Mesendoderm (in vitro differentiated cells): ENCODE measurements at regions not wholly inside any gene's neighbourhood (a gene's known extent, or its start where the extent isn't known, plus 50 kb on each side); places are given as distances from the start of the nearest gene placed in this dataset.

ENCODE experiments used
- DNase-seq: peaks from one replicate; pipeline ENCODE4 v3.0.0; 2013
- H2AK5ac ChIP-seq: 2 replicates; pipeline ENCODE4 v1.6.1; 2013; ENCODE audit warnings: low read length, inconsistent platforms
- H2BK120ac ChIP-seq: 2 replicates; pipeline ENCODE4 v1.6.1; 2013; ENCODE audit warnings: low read depth, mild to moderate bottlenecking, low read length, moderate library complexity, mixed read lengths
- H2BK15ac ChIP-seq: replicated peaks from 2 replicates; pipeline ENCODE4 v1.6.1; 2013; ENCODE audit warnings: low read depth, mild to moderate bottlenecking, moderate library complexity
- H2BK5ac ChIP-seq: 2 replicates; pipeline ENCODE4 v1.6.1; 2013; ENCODE audit warnings: low read length, inconsistent platforms
- H3K18ac ChIP-seq: 2 replicates; pipeline ENCODE4 v1.6.1; 2013; ENCODE audit warnings: mild to moderate bottlenecking, low read length, mixed read lengths
- H3K23ac ChIP-seq: one replicate; pipeline ENCODE4 v1.6.1; 2013; ENCODE audit warnings: low read length
- H3K27ac ChIP-seq: 2 replicates; pipeline ENCODE4 v1.5.1; 2013; ENCODE audit warnings: low read depth, mild to moderate bottlenecking, inconsistent platforms, low read length, moderate library complexity
- H3K27me3 ChIP-seq: 2 replicates; pipeline ENCODE4 v1.6.1; 2013; ENCODE audit warnings: low read length, control low read depth, mild to moderate bottlenecking, inconsistent platforms; ENCODE audit not compliant: insufficient read depth, poor library complexity
- H3K36me3 ChIP-seq: 2 replicates; pipeline ENCODE4 v1.6.1; 2013; ENCODE audit warnings: low read length, inconsistent platforms; ENCODE audit not compliant: control insufficient read depth, insufficient read depth
- H3K4ac ChIP-seq: one replicate; pipeline ENCODE4 v1.6.1; 2013; ENCODE audit warnings: low read depth, mild to moderate bottlenecking, low read length, moderate library complexity
- H3K4me1 ChIP-seq: 2 replicates; pipeline ENCODE4 v1.6.1; 2013; ENCODE audit warnings: low read depth, low read length, inconsistent platforms; ENCODE audit not compliant: control insufficient read depth
- H3K4me2 ChIP-seq: 2 replicates; pipeline ENCODE4 v1.6.1; 2013; ENCODE audit warnings: low read length
- H3K4me3 ChIP-seq: 2 replicates; pipeline ENCODE4 v1.5.1; 2013; ENCODE audit warnings: mild to moderate bottlenecking, low read length
- H3K56ac ChIP-seq: one replicate; pipeline ENCODE4 v1.6.1; 2013; ENCODE audit warnings: low read length
- H3K79me1 ChIP-seq: 2 replicates; pipeline ENCODE4 v1.6.1; 2013; ENCODE audit warnings: low read length, inconsistent platforms
- H3K79me2 ChIP-seq: 2 replicates; pipeline ENCODE4 v1.6.1; 2013; ENCODE audit warnings: mild to moderate bottlenecking, low read length; ENCODE audit not compliant: control insufficient read depth, insufficient read depth
- H3K9ac ChIP-seq: 2 replicates; pipeline ENCODE4 v1.6.1; 2013; ENCODE audit warnings: low read length, inconsistent platforms
- H4K5ac ChIP-seq: one replicate; pipeline ENCODE4 v1.6.1; 2013; ENCODE audit warnings: low read length
- H4K8ac ChIP-seq: one replicate; pipeline ENCODE4 v1.6.1; 2013; ENCODE audit warnings: low read depth, mild to moderate bottlenecking, control low read depth, low read length, moderate library complexity
- WGBS: extraction: QIAGEN DNeasy Blood & Tissue Kit; methylation state at CpG from one replicate; pipeline ENCODE4 v1.1.7; 2013; ENCODE audit warnings: low lambda C conversion rate, missing lambda C conversion rate; ENCODE audit not compliant: insufficient coverage; ENCODE audit errors: extremely low coverage; 5-methylcytosine and 5-hydroxymethylcytosine counted together

DNA sequence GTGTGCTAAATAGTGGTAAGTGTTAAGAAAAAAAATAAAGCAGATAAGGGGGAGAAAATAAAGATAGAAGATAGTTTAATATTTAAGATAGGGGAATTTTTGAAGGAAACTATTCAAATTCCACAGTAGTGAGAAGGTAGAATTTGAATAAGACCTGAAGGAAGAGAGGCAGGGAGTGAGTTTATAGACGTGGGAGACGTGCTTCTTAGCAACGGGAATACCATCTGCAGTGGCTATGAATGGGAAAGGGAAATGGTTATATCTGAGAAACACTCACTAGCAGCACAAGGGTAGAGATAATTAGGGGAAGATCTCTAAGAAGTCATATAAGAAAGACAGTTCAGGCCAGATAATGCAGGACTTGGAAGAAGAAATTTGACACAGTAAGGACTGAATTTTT, 854.5 kb upstream of the EPHA5 start:
- no peaks in the 10 kb centered on the region for H3K79me2 ChIP-seq
- H3K79me1 ChIP-seq = no peaks in the 10 kb centered on the region
- no peak overlapping the region for H3K27ac ChIP-seq
- no peak overlapping the region for H3K4ac ChIP-seq
- H3K4me3 ChIP-seq = no peak overlapping the region
- no peak overlapping the region for H4K8ac ChIP-seq
- no peaks in the 10 kb centered on the region for H3K27me3 ChIP-seq
- no peak overlapping the region for H3K23ac ChIP-seq
- H2BK15ac ChIP-seq = no peak overlapping the region
- no CpG with 5 or more reads among the region's 3 CpGs for WGBS
- no peaks in the 10 kb centered on the region for H3K4me1 ChIP-seq
- H4K5ac ChIP-seq = no peak overlapping the region
- H3K9ac ChIP-seq = no peak overlapping the region
- no peak for DNase-seq
- no peak overlapping the region for H2AK5ac ChIP-seq
- H3K18ac ChIP-seq = no peak overlapping the region
- H2BK120ac ChIP-seq = no peak overlapping the region
- no peak overlapping the region for H2BK5ac ChIP-seq
- H3K56ac ChIP-seq = no peak overlapping the region
- H3K36me3 ChIP-seq = no peaks in the 10 kb centered on the region
- H3K4me2 ChIP-seq = no peak overlapping the region

DNA sequence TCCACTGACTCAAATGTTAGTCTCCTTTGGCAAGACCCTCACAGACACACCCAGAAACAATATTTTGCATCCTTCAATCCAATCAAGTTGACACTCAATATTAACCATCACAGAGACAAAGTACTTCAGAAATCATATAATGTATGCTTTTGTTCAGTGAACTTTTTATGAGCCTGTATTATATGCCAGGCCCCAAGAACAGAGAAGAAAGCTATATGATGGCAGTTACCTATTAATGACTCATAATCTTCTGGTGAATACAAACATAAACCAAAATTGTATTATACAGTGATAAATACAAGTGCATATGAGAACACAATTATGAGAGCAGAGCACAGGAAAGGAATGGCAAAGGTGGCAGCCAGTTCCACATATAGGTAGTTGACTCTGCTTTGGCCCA, 852.0 kb upstream of the EPHA5 start:
- Histone ChIP-seq H2BK15ac (no peak overlapping the region), H4K8ac (no peak overlapping the region), H3K9ac (no peak overlapping the region), H2BK120ac (no peak overlapping the region), H3K4me1 (no peaks in the 10 kb centered on the region), H3K18ac (no peak overlapping the region), H3K4me2 (no peak overlapping the region), H3K79me2 (no peaks in the 10 kb centered on the region), H3K56ac (no peak overlapping the region), H4K5ac (no peak overlapping the region), H3K4me3 (no peak overlapping the region), H3K79me1 (no peaks in the 10 kb centered on the region), H3K36me3 (no peaks in the 10 kb centered on the region), H2AK5ac (no peak overlapping the region), H3K27me3 (no peaks in the 10 kb centered on the region), H3K23ac (no peak overlapping the region), H2BK5ac (no peak overlapping the region), H3K4ac (no peak overlapping the region), H3K27ac (no peak overlapping the region)
- no peak for DNase-seq

DNA sequence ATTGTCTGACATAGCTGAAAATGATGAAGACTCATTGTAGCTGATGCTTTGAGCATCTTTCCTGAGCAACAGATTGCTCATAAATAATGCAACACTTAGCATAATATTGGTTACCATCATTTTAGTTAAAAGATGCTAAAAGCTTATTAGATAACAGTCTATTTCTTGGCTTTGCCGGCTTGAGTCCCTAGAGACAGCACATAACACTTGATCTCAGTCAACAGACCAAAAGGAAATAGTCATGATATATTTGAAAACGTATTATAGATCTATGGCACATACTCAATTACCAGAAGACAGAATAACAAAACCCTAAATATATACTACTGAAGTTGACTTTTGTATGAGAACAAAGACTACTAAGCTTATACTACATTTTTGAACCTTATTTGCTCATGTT, 846.7 kb upstream of the EPHA5 start:
- H3K27ac ChIP-seq = no peak overlapping the region
- no peaks in the 10 kb centered on the region for H3K36me3 ChIP-seq
- no peak overlapping the region for H4K5ac ChIP-seq
- no peak overlapping the region for H2AK5ac ChIP-seq
- no peak overlapping the region for H3K9ac ChIP-seq
- H2BK120ac ChIP-seq = no peak overlapping the region
- H3K4me3 ChIP-seq = no peak overlapping the region
- H3K79me1 ChIP-seq = no peaks in the 10 kb centered on the region
- H4K8ac ChIP-seq = no peak overlapping the region
- H3K27me3 ChIP-seq = no peaks in the 10 kb centered on the region
- no peak overlapping the region for H3K4me2 ChIP-seq
- H3K4me1 ChIP-seq = no peaks in the 10 kb centered on the region
- H3K18ac ChIP-seq = no peak overlapping the region
- H2BK5ac ChIP-seq = no peak overlapping the region
- no CpG with 5 or more reads among the region's 2 CpGs for WGBS
- H3K56ac ChIP-seq = no peak overlapping the region
- no peak overlapping the region for H3K4ac ChIP-seq
- no peak for DNase-seq
- H3K79me2 ChIP-seq = no peaks in the 10 kb centered on the region
- no peak overlapping the region for H3K23ac ChIP-seq
- H2BK15ac ChIP-seq = no peak overlapping the region

DNA sequence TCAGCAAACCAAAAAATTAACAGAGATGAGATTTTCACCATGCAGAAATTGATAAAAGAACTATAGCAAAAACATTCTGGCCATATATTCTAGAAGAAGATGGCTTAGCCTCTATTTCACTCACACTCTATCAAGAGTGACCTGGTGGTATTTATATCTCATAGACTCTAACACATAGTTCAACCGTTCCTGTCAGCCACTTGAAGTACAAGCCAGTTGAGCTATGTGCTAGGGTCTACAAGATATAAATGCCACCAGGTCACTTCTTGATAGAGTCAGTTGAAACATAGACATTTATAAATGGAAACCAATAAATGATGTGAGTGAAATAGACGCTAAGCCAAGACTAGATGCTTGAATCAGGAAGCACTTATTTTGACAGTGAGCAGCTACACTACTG, 836.7 kb upstream of the EPHA5 start:
- Histone ChIP-seq H3K56ac (no peak overlapping the region), H2AK5ac (no peak overlapping the region), H4K5ac (no peak overlapping the region), H3K4ac (no peak overlapping the region), H2BK5ac (no peak overlapping the region), H4K8ac (no peak overlapping the region), H3K18ac (no peak overlapping the region), H3K4me1 (no peaks in the 10 kb centered on the region), H3K79me2 (no peaks in the 10 kb centered on the region), H3K79me1 (no peaks in the 10 kb centered on the region), H3K27ac (no peak overlapping the region), H2BK120ac (no peak overlapping the region), H3K4me3 (no peak overlapping the region), H3K23ac (no peak overlapping the region), H3K36me3 (no peaks in the 10 kb centered on the region), H3K9ac (no peak overlapping the region), H2BK15ac (no peak overlapping the region), H3K27me3 (no peaks in the 10 kb centered on the region), H3K4me2 (no peak overlapping the region)
- no peak for DNase-seq
- no CpG with 5 or more reads among the region's 2 CpGs for WGBS

DNA sequence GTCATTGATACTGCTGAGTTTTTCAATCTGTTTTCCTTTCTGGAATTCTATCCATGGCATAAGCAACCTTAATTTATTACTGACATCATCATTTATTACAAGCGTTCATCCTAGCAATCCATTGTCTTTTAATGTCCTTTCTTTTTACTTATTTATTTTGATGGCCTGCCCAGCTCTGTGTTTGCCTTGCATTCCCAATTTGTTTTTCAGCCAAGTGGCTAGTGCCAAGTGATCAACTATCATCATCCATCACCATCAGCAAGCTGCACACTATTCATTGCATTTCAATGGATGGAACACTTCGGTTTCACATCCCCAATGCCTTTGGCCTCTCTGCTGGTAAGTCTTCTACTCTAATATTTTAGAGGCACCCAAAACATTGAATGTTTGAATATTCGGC, 831.7 kb upstream of the EPHA5 start:
- no peak overlapping the region for H4K5ac ChIP-seq
- no peak overlapping the region for H3K23ac ChIP-seq
- no peak overlapping the region for H3K4ac ChIP-seq
- no peak overlapping the region for H2BK15ac ChIP-seq
- H3K4me2 ChIP-seq = no peak overlapping the region
- WGBS = no CpG with 5 or more reads among the region's 3 CpGs
- no peak overlapping the region for H3K56ac ChIP-seq
- no peak for DNase-seq
- H3K4me1 ChIP-seq = no peaks in the 10 kb centered on the region
- no peak overlapping the region for H3K18ac ChIP-seq
- H3K79me1 ChIP-seq = no peaks in the 10 kb centered on the region
- H3K36me3 ChIP-seq = no peaks in the 10 kb centered on the region
- no peak overlapping the region for H2BK5ac ChIP-seq
- H2BK120ac ChIP-seq = no peak overlapping the region
- H3K27me3 ChIP-seq = no peaks in the 10 kb centered on the region
- no peaks in the 10 kb centered on the region for H3K79me2 ChIP-seq
- H3K27ac ChIP-seq = no peak overlapping the region
- no peak overlapping the region for H4K8ac ChIP-seq
- H3K9ac ChIP-seq = no peak overlapping the region
- H2AK5ac ChIP-seq = no peak overlapping the region
- H3K4me3 ChIP-seq = no peak overlapping the region

DNA sequence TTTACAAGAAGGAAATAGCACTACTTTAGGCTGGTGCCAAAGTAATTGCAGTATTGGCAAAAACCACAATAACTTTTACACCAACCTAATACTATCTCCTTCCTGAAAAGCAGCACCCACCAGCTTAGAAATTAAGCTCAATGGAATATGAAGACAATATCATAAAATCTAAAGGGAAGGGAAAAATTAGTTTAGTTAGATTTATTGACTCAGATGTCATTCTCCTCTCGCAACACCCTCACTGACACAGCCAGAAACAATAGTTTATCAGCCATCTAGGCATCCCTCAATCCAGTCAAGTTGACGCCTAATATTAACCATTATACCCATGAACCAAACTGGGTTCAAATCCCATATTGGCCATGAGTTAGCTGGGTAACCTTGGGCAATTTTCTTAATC, 820.4 kb upstream of the EPHA5 start:
- Histone ChIP-seq H3K4ac (no peak overlapping the region), H3K18ac (no peak overlapping the region), H3K9ac (no peak overlapping the region), H2BK15ac (no peak overlapping the region), H3K36me3 (no peaks in the 10 kb centered on the region), H3K27me3 (no peaks in the 10 kb centered on the region), H2BK120ac (no peak overlapping the region), H2AK5ac (no peak overlapping the region), H3K4me3 (no peak overlapping the region), H3K4me1 (no peaks in the 10 kb centered on the region), H3K79me1 (no peaks in the 10 kb centered on the region), H4K5ac (no peak overlapping the region), H4K8ac (no peak overlapping the region), H3K23ac (no peak overlapping the region), H3K4me2 (no peak overlapping the region), H3K27ac (no peak overlapping the region), H3K56ac (no peak overlapping the region), H3K79me2 (no peaks in the 10 kb centered on the region), H2BK5ac (no peak overlapping the region)
- DNase-seq = no peak
- WGBS = no CpG with 5 or more reads among the region's 2 CpGs
